Retinal pigment epithelial cell (primary cell): ENCODE measurements at regions not wholly inside any gene's neighbourhood (a gene's known extent, or its start where the extent isn't known, plus 50 kb on each side); places are given as distances from the start of the nearest gene placed in this dataset.

ENCODE experiments used
- DNase-seq: peaks from one replicate; pipeline ENCODE4 v3.0.0-alpha.2; 2010; ENCODE audit warnings: low read depth
- H3K4me3 ChIP-seq: 2 replicates; pipeline ENCODE4 v1.5.1; 2011; ENCODE audit warnings: mild to moderate bottlenecking, low read length, control low read depth, moderate library complexity
- TF ChIP-seq, protein P1 (sequence below): conservative IDR thresholded peaks from 2 replicates; pipeline ENCODE4 v1.5.1; 2011; ENCODE audit warnings: low read depth, low read length, control low read depth, inconsistent platforms

DNA sequence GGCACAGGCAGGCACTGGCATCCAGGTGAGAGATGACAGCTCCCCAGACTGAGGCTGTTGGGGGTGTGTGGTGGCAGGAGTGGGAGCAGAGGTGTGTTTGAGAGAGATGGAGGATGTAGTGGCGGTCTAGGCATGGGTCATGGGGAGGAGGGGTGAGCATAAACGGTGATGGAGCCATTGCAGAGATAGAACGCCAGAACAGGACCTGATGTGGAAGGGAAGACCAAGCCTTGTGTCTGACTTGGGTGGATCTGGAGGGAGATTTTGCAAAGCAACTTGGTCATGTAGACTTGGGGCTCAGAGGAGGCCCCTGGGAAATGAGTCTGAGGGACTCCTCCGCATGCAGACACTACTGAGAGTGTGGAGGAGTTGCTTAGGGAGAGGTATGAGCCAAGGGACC is 50.0 kb upstream of the CLDN5 start:
- DNase-seq, result no peak
- H3K4me3 ChIP-seq, result no peak overlapping the region
- TF ChIP-seq, protein P1, sequence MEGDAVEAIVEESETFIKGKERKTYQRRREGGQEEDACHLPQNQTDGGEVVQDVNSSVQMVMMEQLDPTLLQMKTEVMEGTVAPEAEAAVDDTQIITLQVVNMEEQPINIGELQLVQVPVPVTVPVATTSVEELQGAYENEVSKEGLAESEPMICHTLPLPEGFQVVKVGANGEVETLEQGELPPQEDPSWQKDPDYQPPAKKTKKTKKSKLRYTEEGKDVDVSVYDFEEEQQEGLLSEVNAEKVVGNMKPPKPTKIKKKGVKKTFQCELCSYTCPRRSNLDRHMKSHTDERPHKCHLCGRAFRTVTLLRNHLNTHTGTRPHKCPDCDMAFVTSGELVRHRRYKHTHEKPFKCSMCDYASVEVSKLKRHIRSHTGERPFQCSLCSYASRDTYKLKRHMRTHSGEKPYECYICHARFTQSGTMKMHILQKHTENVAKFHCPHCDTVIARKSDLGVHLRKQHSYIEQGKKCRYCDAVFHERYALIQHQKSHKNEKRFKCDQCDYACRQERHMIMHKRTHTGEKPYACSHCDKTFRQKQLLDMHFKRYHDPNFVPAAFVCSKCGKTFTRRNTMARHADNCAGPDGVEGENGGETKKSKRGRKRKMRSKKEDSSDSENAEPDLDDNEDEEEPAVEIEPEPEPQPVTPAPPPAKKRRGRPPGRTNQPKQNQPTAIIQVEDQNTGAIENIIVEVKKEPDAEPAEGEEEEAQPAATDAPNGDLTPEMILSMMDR, result no peak

DNA sequence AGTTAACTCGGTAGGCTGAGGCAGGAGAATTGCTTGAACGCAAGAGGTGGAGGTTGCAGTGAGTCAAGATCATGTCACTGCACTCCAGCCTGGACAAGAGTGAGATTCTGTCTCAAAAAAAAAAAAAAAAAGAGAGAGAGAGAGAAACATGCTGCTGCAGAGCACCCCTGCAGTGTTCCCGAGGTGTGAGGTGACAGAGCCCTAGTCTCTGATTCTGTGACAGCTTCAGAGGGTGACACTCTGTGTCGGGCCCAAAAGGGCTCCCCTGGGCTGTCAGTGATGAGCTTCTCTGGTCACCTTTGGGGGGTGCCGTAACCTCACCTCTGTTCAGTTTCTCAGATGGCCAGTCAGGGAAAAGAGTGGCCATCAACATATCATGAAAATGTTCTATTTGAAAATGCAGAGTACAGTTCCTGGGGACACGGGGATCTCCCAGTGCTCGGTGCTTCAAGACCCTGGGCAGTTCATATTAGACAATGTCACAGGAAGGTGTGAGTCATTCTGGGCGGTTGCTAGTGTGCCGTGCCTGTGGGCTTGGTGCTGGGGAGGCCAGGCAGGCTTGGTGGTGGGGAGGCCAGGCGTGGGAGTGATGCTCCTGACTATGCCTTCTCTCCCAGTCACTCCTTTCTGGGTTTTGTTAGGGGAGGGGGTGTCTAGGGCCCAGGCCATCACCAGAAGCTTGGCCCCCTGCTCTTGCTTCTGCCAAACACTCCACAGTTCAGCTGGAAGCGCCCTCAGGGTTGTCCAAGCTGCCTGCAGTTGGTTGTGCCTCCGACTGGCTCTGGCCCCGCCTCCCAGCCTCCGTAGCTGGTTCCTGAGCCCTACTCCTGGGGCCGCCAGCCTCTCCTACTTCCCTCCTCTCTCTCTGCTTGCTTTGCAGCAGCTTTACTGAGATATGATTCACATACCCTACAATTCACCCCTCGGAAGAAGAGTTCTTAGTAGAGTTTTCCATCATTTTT is 52.5 kb upstream of the CLDN5 start:
- no peak for DNase-seq
- TF ChIP-seq, protein P1, result no peak
- no peak overlapping the region for H3K4me3 ChIP-seq

DNA sequence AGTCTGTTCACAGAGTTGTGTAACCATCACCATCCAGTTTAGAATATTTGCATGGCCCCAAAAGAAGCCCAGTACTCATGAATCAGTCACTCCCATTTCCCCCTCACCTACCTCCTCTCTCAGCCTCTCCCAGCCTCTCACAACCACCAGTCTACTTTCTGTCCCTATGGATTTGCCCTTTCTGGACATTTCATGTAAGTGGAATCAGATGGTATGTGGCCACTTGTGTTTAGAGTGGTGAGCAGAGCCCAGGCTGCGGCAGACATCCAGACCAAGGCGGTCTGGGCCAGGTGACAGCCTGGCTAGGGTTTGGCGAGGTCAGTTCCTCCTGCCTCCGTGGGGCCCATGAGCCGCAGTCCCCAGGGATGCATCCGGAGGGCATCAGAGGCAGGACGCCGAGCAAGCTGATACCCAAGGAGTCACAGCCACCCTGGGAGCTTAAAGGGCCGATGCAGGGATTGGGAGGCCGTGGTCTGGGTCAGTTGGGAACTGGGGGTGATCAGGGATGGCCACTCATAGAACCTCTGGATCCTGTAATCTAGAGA is 53.3 kb upstream of the CLDN5 start:
- TF ChIP-seq, protein P1, result no peak
- DNase-seq, result no peak
- H3K4me3 ChIP-seq, result no peak overlapping the region

DNA sequence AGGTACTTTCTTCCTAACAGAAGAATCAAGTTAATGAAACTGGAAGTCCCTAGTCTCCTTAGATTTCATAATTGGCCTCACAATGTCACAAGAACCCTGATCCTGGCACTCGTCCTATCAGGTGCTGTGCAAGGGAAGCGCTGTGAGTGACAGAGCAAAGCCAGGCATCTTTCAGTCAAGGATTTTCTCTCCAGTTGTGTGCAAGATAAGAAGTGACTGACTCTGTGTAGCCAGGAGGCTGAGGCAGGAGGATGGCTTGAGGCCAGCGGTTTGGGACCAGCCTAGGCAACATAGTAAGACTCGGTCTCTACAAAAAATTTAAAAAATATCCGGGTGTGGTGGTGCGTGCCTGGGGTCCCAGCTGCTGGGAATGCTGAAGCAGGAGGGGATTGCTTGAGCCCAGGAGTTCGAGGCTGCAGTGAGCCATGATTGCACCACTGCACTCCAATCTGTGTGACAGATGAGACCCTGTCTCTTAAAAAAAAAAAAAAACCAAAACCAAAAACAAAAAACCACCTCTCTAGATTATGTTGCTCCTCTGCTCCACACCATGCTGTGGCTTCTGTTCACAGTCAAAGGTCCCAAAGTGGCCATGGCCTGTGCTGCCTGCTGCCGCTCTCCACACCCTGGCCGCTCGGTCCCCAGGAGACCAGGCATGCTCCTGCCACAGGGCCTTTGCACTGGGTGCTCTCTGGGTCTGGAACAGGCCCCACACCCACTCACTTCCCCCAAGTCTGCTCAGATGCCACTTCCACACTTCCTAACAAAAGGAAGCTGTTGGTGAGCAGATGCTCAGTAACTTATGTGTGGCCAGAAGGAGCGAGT is 54.2 kb upstream of the CLDN5 start:
- TF ChIP-seq, protein P1, result no peak
- no peak for DNase-seq
- no peak overlapping the region for H3K4me3 ChIP-seq

DNA sequence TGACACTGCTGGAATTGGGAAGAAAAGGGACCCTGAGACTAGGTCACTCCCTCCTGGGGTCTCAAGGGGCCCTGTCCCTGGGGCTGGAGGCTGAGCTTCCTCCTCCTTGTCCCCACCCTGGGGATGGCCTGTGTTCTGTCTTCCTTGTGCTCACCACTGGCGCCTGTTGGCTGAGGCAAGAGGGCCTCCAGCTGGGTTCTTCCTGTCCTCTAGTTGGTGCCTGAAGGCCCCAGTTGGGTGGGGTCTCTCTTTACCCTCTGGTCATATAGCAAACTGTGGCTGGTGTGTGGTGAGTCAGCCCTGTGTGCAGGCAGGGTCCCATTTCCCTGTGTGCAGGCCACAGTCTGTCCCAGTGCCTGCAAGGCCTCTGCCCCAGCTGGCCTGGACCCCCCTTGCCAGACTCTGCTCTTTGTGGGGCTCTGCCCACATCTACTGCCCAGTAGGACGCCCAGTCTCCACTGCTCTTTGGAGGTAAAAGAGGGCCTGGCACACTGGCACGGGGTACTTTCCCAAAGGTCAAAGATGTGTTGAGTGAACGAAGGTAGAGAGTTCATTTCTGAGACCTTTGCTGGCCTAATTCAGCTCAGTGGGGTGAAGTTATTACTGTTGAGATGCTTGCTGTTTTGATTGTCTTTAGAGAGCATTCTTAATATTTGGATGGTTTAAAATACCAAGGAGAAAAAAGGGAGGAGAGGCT is 55.1 kb upstream of the CLDN5 start:
- no peak for DNase-seq

DNA sequence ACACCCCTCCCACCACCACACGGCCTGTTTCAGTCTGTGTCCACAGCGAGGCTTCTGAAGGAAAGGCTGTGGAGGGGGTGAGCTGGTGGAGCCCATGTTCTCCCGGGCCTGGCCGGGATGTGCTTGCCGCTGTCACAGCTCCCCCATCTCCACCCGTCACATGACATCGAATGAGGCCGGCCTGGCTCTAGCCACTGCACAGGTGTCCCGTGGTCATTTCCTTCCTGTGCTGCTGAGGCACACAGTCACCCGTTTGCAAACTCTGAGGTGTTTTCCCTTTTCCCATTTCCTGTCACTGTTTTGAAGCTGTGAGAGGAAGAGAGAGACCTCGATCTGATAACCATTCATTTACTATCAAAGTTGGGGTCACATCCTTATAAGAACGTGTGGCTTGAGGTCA is 55.7 kb upstream of the CLDN5 start:
- TF ChIP-seq, protein P1, result no peak
- H3K4me3 ChIP-seq, result no peak overlapping the region
- no peak for DNase-seq

More for the DNA sequence above, 55.1 kb upstream of the CLDN5 start:
- TF ChIP-seq, protein P1, result no peak
- no peak overlapping the region for H3K4me3 ChIP-seq
